GM19035 (cell line): ENCODE measurements at regions not wholly inside any gene's neighbourhood (a gene's known extent, or its start where the extent isn't known, plus 50 kb on each side); places are given as distances from the start of the nearest gene placed in this dataset.
"Not testable (repeated sequence)": the region's sequence is repeated elsewhere in the genome, so short reads cannot be mapped to it uniquely, and the experiment has no call there.

Experiments used
- ATAC-seq: cut with Tn5 transposase; IDR thresholded peaks from one replicate; pipeline ENCODE4 v1.9.1; 2021; ENCODE audit not compliant: unreplicated experiment

DNA sequence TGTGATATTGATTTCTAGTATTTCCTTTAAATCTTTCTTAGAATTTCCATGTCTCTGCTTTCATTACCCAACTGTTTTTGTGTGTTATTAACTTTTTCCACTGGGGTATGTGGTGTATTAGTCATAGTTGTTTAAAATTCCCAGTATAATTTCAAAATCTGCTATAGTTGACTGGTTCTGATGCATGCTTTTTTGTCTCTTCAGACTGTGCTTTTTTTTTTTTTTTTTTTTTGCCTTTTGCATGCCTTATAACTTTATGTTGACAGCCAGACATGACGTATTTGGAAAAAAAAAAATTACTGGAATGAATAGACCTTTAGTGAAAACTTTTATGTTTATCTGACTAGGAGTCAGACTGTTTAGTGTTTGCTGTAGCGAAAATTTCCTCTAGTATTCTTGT lies 580.4 kb downstream of the ANKRD50 start:
- ATAC-seq, result no peak

DNA sequence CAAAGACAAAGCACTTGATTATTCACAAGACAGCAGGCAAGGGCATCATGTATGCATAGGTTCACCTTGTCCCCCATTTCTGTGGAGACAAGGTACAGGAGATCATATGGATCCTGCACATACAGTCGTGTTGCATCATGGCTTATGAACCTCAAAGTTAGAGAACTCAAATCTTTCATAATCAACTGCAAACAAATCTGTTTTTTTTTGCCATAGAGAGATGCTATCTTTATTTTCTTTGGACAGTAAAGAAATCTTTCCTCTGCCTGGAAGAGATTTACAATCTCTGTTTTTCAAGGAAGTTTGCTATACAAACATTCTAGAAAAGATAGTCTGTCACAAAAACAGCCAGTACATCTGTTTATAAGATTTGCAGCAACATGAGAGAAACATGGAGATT lies 578.8 kb downstream of the ANKRD50 start:
- ATAC-seq, result no peak

- no peak for ATAC-seq
These were observed 577.1 kb downstream of the ANKRD50 start for GRCh38 chr4:124135409-124135813.

DNA sequence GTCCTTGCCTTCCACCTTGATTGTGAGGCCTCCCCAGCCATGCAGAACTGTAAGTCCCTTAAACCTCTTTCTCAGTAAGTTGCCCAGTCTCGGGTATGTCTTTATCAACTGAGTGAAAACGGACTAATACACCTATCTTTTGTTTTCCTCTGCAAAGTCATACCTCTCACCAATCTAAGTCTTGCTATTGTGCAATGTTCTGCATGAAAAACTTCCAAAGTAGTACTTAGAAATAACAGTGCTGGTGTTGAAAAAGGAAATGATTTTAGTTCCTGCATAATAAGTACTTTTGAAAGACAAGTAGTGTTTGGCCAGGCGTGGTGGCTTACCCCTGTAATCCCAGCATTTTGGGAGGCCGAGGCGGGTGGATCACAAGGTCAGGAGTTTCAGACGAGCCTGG lies 573.5 kb downstream of the ANKRD50 start:
- no peak for ATAC-seq

GRCh38 chr4:124143632-124144031 lies 568.9 kb downstream of the ANKRD50 start:
- no peak for ATAC-seq

DNA sequence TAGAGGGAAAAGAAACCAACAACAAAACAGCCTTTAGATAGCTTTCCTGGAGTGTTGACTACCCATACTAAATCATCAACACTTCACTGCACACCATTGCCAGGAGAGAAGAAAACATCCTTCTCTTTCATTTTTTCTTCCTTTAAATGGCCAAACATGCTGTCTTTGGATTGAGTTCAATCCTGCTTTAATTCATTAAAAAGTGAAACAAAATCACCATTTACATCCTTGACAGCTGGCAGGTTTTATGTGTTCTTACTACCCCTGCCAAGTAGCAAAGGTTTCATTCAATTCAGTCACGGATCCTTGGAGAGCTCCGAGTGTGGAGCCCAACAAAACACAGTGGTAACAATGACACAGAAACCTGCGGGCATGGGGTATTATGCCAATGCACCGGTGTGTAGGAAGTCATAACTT lies 568.3 kb downstream of the ANKRD50 start:
- ATAC-seq, result no peak

DNA sequence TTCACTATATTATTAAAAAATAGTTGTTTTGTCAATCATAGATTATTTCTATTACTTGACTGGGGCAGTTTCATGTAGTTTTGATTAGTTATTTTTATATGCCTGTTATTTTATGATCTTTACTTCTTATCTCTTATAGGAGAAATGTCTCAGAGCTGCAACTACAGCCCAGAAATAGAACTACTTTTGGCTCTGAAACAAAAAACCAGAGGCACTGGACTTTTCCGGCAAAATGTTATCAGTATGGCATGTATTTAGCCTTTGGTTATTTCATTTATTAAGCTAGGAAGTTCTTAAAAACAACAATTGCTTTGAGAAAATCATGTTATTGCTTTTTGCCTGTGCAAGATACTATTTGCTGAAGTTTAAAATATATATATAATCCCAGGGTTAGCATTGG lies 566.5 kb downstream of the ANKRD50 start:
- ATAC-seq, result no peak

GRCh38 chr4:124151031-124151430 lies 561.5 kb downstream of the ANKRD50 start:
- ATAC-seq, result no peak

GRCh38 chr4:124152132-124152531 lies 560.4 kb downstream of the ANKRD50 start:
- no peak for ATAC-seq

DNA sequence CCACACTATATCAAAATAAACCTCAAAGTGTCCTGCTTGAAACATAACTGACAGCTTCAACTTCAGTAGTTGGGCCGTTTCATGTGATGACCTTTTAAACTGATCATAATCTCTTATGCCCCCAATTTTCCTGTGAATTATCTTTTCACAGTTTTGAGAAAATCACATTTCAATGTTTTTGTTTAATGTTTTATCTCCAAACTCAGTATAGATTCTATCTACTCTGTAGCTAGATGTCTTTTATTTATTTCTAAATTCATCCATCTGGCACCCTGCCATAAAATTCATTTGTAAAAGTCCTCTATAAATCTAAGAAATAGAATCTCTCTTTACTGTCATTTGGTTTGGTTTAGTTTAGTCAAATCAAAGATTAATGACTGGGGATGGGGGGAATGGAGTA lies 557.3 kb downstream of the ANKRD50 start:
- ATAC-seq, result no peak

GRCh38 chr4:124157396-124158083 lies 555.0 kb downstream of the ANKRD50 start:
- ATAC-seq, result no peak

- no peak for ATAC-seq
These were observed 549.1 kb downstream of the ANKRD50 start for GRCh38 chr4:124163401-124163800.

DNA sequence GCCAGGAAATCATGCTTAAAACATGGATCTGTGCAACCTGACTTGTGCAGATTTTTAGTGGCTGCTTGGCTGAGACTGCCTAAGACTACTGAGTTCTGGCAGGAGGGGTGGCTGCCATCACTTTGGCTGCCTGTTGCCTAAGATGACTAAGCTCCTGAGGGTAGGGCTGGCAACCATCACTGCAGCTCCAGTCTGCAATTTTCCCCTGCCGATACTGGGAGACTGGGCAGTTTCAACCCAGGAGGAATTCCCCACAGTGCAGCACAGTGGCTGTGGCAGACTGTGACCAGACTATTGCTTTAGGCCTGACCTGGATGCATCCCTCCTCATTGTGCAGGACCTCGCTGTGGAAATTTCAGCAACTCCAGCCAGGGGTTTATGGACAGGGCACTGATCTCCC lies 544.9 kb downstream of the ANKRD50 start:
- no peak for ATAC-seq

- ATAC-seq, result not testable (repeated sequence)
These were observed 543.0 kb downstream of the ANKRD50 start for GRCh38 chr4:124169524-124169923.

DNA sequence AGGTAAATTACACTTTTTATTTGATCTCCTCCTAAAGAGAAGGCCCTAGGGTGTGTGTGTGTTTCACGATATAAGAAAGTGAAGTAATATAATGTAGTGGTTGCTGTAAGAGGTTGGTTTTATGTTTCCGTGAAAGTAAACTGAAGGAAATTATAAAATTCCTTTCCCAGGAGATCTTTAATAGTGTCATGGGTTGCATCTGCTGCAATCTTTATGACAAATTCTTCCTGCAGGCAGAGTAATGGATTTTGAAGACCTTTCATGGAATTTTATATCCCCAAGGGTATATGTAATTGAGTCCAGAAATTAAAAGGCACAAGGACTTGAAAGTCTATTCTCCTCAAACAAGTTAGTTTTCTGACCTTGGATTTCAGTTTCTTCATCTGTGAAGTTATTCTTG lies 538.6 kb downstream of the ANKRD50 start:
- ATAC-seq, result no peak

GRCh38 chr4:124177647-124178425 lies 534.7 kb downstream of the ANKRD50 start:
- no peak for ATAC-seq

- ATAC-seq, result no peak
These were observed 534.0 kb downstream of the ANKRD50 start for GRCh38 chr4:124178449-124179021.

- no peak for ATAC-seq
These were observed 532.9 kb downstream of the ANKRD50 start for GRCh38 chr4:124179506-124180186.

DNA sequence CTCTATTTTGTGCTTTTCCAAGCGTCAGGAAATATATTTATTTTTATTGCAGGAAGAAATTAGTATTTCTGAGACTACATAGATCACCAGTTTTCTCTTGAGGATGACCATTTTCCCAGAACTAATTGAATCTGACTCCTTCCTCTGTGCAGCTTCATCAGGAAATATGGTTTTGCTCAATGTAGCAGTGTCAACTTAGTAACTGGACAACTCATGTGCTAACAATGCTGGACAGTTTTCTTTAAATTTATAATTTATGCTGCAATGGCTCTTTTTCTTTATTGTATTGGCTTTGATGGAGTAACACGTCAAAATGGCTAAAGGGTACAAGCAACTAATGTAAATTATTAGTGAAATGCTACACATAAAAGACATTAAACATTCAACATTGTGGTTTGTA lies 531.5 kb downstream of the ANKRD50 start:
- no peak for ATAC-seq

- ATAC-seq, result no peak
These were observed 529.3 kb downstream of the ANKRD50 start for GRCh38 chr4:124183231-124183630.

- no peak for ATAC-seq
These were observed 528.6 kb downstream of the ANKRD50 start for GRCh38 chr4:124183926-124184325.

- ATAC-seq, result no peak
These were observed 527.7 kb downstream of the ANKRD50 start for GRCh38 chr4:124184792-124185191.
